ENCODE measurements at regions not wholly inside any gene's neighbourhood (a gene's known extent, or its start where the extent isn't known, plus 50 kb on each side); places are given as distances from the start of the nearest gene placed in this dataset.

DNA sequence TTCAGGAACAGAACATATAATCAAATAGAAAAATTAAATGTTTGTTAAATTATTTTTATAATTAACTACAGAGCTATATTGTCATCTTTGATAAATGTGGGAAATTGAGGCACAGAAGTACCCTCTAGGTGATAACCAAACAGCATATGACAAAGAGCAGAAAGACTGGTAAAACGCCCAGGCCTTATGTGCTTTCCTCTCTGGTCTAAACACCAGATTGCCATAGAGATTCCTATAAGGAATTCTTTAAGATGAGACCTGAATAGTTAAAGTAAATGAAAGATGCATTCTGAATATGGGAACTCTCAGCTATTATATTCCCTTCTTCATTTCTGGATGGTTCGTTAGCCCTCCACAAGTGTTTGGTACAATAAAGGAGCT, 140.0 kb upstream of the SOX5 start:
- TF ChIP-seq RNF2 (IDR thresholded peaks at IDR 0.05): no peak
- TF ChIP-seq TGIF2 (CRISPR knock-in tag; IDR thresholded peaks at IDR 0.05): no peak
- TF ChIP-seq CBFB (CRISPR knock-in tag; IDR thresholded peaks at IDR 0.05): no peak
